Gastroesophageal sphincter (tissue), 3 donors: ENCODE measurements at regions not wholly inside any gene's neighbourhood (a gene's known extent, or its start where the extent isn't known, plus 50 kb on each side); places are given as distances from the start of the nearest gene placed in this dataset.

Experiments
- CTCF ChIP-seq, 4 experiments: fragments of 200-600 bp in 2 of 4; fragments of 450-650 bp in 2 of 4; sonication (generic) in 1 of 4; IDR thresholded peaks; one replicate each; pipeline ENCODE4 v1.5.1; 2017 to 2019; ENCODE audit warnings: antibody characterized with exemption in 4 of 4, mild to moderate bottlenecking in 2 of 4, moderate library complexity in 2 of 4
- POLR2A ChIP-seq, 2 donors: fragments of 450-650 bp; IDR thresholded peaks; one replicate each; pipeline ENCODE4 v1.6.1; 2017; ENCODE audit warnings: antibody characterized with exemption in 2 of 2, mild to moderate bottlenecking in 2 of 2, moderate library complexity in 1 of 2

DNA sequence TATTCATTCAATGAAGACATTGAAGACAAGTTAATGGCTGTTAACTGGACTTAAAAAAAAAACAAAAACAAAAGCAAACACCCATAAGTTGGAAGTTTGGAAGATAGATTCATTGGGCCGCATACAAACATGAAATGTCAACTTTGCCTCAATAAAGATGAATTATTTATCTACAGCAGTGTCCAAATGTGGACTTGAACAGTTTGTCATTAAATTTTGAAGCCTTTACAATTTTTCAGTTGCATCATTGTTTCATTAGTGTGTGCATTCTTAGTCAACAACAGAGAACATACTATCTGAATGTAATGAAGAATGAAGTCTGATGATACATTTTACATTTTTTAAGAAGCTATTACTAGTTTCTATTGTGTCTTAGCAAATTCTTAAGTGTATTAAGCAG lies 152.1 kb downstream of the SLIT2 start:
- TF ChIP-seq POLR2A (IDR thresholded peaks at IDR 0.05) (no peak), CTCF (IDR thresholded peaks at IDR 0.05) (no peak)
